HCT116 (cell line): ENCODE measurements at regions not wholly inside any gene's neighbourhood (a gene's known extent, or its start where the extent isn't known, plus 50 kb on each side); places are given as distances from the start of the nearest gene placed in this dataset.
A peak's percentile ranks its signal among the peaks of the same experiment; 100 is the strongest.

Source experiments
- ATAC-seq: fragments of 200-7000 bp; cut with Tn5 transposase; 2 replicates; pipeline ENCODE4 v1.9.1; 2020; ENCODE audit warnings: mild to moderate bottlenecking, moderate library complexity
- BruUV-seq: library from RNA; stranded (reverse); fragments of 400-500 nt; replicated peaks from 2 replicates; lab custom pipeline; 2021; lab: Mats Ljungman, UMichigan
- CTCF ChIA-PET: fragments of 300-600 bp; sonication (Branson Sonifier 250); formaldehyde crosslinking; loops from one replicate; lab custom pipeline; 2021; ENCODE audit warnings: antibody characterized with exemption; lab: Charles Lee
- POLR2A ChIA-PET: fragments of 300-600, 350-600 bp; sonication (Branson Sonifier 250); formaldehyde crosslinking; loops from one replicate; lab custom pipeline; 2021; ENCODE audit warnings: antibody characterized with exemption; lab: Charles Lee
- RAD21 ChIA-PET, 2 experiments: fragments of 300-600 bp; sonication (Branson Sonifier 250); formaldehyde crosslinking; loops; one replicate each; lab custom pipeline; 2023; ENCODE audit warnings: low total read pairs in 2 of 2; ENCODE audit not compliant: uncharacterized antibody in 2 of 2, unreplicated experiment in 2 of 2, low non-redundant PET in 1 of 2; lab: Charles Lee
- DNase-seq: peaks from one replicate; pipeline ENCODE4 v3.0.0-alpha.2; 2010; ENCODE audit warnings: low read depth, low spot score
- H2AFZ ChIP-seq: fragments of 200-600 bp; shearing (Covaris generic), sonication (generic); 2 replicates; pipeline ENCODE4 v1.6.1; 2017; ENCODE audit warnings: low read depth, mixed run types, mixed read lengths, antibody characterized with exemption, low read length; ENCODE audit not compliant: poor library complexity, severe bottlenecking
- H3K27ac ChIP-seq: 2 replicates; pipeline ENCODE4 v1.5.1; 2012; ENCODE audit warnings: low read depth, low read length
- H3K27me3 ChIP-seq: fragments of 200-600 bp; sonication (generic); 2 replicates; pipeline ENCODE4 v1.6.1; 2016; ENCODE audit warnings: mixed run types, low read length, mixed read lengths; ENCODE audit not compliant: insufficient read depth
- H3K36me3 ChIP-seq, 2 experiments: fragments of 200-500 bp in 1 of 2; fragments of 200-600 bp in 1 of 2; sonication (Bioruptor generic) in 1 of 2; sonication (generic) in 1 of 2; 2 replicates each; pipeline versions ENCODE4 v1.5.1 to v1.6.1; 2014 to 2016; ENCODE audit warnings: low read length in 2 of 2, inconsistent platforms in 1 of 2, mixed read lengths in 1 of 2, mixed run types in 1 of 2; ENCODE audit not compliant: insufficient read depth in 2 of 2, control insufficient read depth in 1 of 2
- H3K4me1 ChIP-seq, 2 experiments: fragments of 200-600 bp in 1 of 2; sonication (generic) in 1 of 2; 2 replicates each; pipeline versions ENCODE4 v1.5.1 to v1.6.1; 2012 to 2017; ENCODE audit warnings: low read length in 2 of 2, inconsistent platforms in 1 of 2, mild to moderate bottlenecking in 1 of 2, mixed read lengths in 1 of 2, mixed run types in 1 of 2, moderate library complexity in 1 of 2; ENCODE audit not compliant: insufficient read depth in 2 of 2, control insufficient read depth in 1 of 2
- H3K4me2 ChIP-seq: fragments of 200-600 bp; sonication (generic); 2 replicates; pipeline ENCODE4 v1.6.1; 2017; ENCODE audit warnings: mixed run types, low read length, mixed read lengths
- H3K4me3 ChIP-seq, 2 experiments: fragments of 200-600 bp in 1 of 2; sonication (generic) in 1 of 2; replicated peaks in 1 of 2; 2 replicates each; pipeline ENCODE4 v1.5.1; 2011 to 2016; ENCODE audit warnings: low read length in 2 of 2, control low read depth in 1 of 2, low read depth in 1 of 2, mild to moderate bottlenecking in 1 of 2, mixed read lengths in 1 of 2, mixed run types in 1 of 2
- H3K79me2 ChIP-seq: fragments of 200-600 bp; sonication (generic); 2 replicates; pipeline ENCODE4 v1.6.1; 2017; ENCODE audit warnings: mild to moderate bottlenecking, mixed run types, low read length, moderate library complexity, mixed read lengths; ENCODE audit not compliant: insufficient read depth
- H3K9ac ChIP-seq: fragments of 200-600 bp; sonication (generic); 2 replicates; pipeline ENCODE4 v1.6.1; 2016; ENCODE audit warnings: low read length, mixed read lengths
- H3K9me2 ChIP-seq: fragments of 200-600 bp; sonication (generic), shearing (Covaris generic); 2 replicates; pipeline ENCODE4 v1.6.1; 2017; ENCODE audit warnings: mixed run types, mild to moderate bottlenecking, moderate library complexity; ENCODE audit not compliant: insufficient read depth
- H3K9me3 ChIP-seq, 2 experiments: fragments of 200-500 bp in 1 of 2; fragments of 200-600 bp in 1 of 2; sonication (Bioruptor generic) in 1 of 2; sonication (generic) in 1 of 2; 2 replicates each; pipeline ENCODE4 v1.6.1; 2014 to 2017; ENCODE audit warnings: low read length in 2 of 2, mixed read lengths in 2 of 2, inconsistent platforms in 1 of 2, low read depth in 1 of 2, mild to moderate bottlenecking in 1 of 2, mixed run types in 1 of 2, moderate library complexity in 1 of 2; ENCODE audit not compliant: control insufficient read depth in 1 of 2, insufficient read depth in 1 of 2
- H4K20me1 ChIP-seq: fragments of 200-600 bp; sonication (generic), shearing (Covaris generic); 2 replicates; pipeline ENCODE4 v1.6.1; 2017; ENCODE audit warnings: mixed run types, mild to moderate bottlenecking, moderate library complexity; ENCODE audit not compliant: insufficient read depth
- EGR1 ChIP-seq: IDR thresholded peaks from 2 replicates; pipeline ENCODE4 v1.6.1; 2012; ENCODE audit warnings: low read depth
- ELF1 ChIP-seq: IDR thresholded peaks from 2 replicates; pipeline ENCODE4 v1.6.1; 2012; ENCODE audit warnings: low read depth, borderline replicate concordance
- EZH2 ChIP-seq: fragments of 200-600 bp; sonication (generic); IDR thresholded peaks from 2 replicates; pipeline ENCODE4 v1.6.1; 2017; ENCODE audit warnings: antibody characterized with exemption, mixed run types
- JUND ChIP-seq: IDR thresholded peaks from 2 replicates; pipeline ENCODE4 v1.6.1; 2012
- SIN3A ChIP-seq: IDR thresholded peaks from 2 replicates; pipeline ENCODE4 v1.6.1; 2012; ENCODE audit warnings: low read depth
- TCF7L2 ChIP-seq: IDR thresholded peaks from 2 replicates; pipeline ENCODE4 v1.7.0; 2011; ENCODE audit warnings: borderline replicate concordance, inconsistent platforms; ENCODE audit not compliant: insufficient read depth, insufficient read length; ENCODE audit errors: extremely low read depth
- ZFX ChIP-seq: fragments of 450-650 bp; IDR thresholded peaks from 2 replicates; pipeline ENCODE4 v1.6.1; 2017
- ZNF274 ChIP-seq: fragments of 200-500 bp; sonication (Bioruptor generic); IDR thresholded peaks from 2 replicates; pipeline ENCODE4 v1.6.1; 2014; ENCODE audit warnings: mild to moderate bottlenecking, low read depth, low read length, inconsistent platforms
- intact Hi-C: fragments of 100-400 bp; cut with micrococcal nuclease; formaldehyde crosslinking; loops from 2 replicates; pipeline ENCODE4 v1.10.0; 2022
- TF ChIP-seq, protein P1 (sequence below), 3 experiments: fragments of 200-600 bp in 1 of 3; sonication (generic) in 1 of 3; IDR thresholded peaks in 2 of 3; conservative IDR thresholded peaks in 1 of 3; 2 replicates each; pipeline ENCODE4 v1.5.1; 2012 to 2017; ENCODE audit warnings: low read depth in 2 of 3, low read length in 2 of 3, antibody characterized with exemption in 1 of 3, borderline replicate concordance in 1 of 3, control low read depth in 1 of 3, mild to moderate bottlenecking in 1 of 3, mixed read lengths in 1 of 3, mixed run types in 1 of 3, moderate library complexity in 1 of 3; ENCODE audit not compliant: insufficient read depth in 1 of 3
- TF ChIP-seq, protein P2 (sequence below): IDR thresholded peaks from 2 replicates; pipeline ENCODE4 v1.6.1; 2012

DNA sequence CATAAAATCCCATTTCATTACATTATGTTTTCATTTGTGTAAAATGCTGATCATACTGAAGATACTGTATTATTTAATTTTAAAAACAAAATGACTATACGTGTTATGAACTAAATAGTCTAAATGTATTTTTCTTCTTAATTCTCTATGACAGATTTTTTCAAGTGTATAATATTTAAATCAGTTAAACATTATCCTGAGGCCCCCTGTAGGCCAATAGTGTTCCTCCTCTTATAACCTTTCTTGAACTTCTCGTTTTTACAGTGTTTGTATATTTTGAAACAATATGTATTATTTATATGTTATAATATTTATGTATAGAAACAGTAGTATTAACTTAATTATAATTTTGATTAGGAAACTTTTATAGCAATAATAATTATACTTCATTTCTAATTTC, 151.1 kb upstream of the CHORDC1 start:
- Histone ChIP-seq H3K9ac (no peak overlapping the region), H3K79me2 (no peaks in the 10 kb centered on the region), H3K36me3 (no peaks in the 10 kb centered on the region), H4K20me1 (no peaks in the 10 kb centered on the region), H3K27ac (no peak overlapping the region), H3K4me1 (no peaks in the 10 kb centered on the region), H3K4me2 (no peak overlapping the region), H3K27me3 (no peaks in the 10 kb centered on the region)
- no TSS peak for BruUV-seq
- RAD21 ChIA-PET: no interaction called here
- intact Hi-C loops: no loop called here
- CTCF ChIA-PET: no interaction called here
- no peak for TF ChIP-seq ZFX
- TF ChIP-seq, protein P1, sequence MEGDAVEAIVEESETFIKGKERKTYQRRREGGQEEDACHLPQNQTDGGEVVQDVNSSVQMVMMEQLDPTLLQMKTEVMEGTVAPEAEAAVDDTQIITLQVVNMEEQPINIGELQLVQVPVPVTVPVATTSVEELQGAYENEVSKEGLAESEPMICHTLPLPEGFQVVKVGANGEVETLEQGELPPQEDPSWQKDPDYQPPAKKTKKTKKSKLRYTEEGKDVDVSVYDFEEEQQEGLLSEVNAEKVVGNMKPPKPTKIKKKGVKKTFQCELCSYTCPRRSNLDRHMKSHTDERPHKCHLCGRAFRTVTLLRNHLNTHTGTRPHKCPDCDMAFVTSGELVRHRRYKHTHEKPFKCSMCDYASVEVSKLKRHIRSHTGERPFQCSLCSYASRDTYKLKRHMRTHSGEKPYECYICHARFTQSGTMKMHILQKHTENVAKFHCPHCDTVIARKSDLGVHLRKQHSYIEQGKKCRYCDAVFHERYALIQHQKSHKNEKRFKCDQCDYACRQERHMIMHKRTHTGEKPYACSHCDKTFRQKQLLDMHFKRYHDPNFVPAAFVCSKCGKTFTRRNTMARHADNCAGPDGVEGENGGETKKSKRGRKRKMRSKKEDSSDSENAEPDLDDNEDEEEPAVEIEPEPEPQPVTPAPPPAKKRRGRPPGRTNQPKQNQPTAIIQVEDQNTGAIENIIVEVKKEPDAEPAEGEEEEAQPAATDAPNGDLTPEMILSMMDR (IDR thresholded peaks at IDR 0.05 in 2 of 3, conservative IDR thresholded peaks at IDR 0.05 in 1 of 3; ENCODE audit: borderline replicate concordance in 1 of 3, insufficient read depth in 1 of 3, low read depth in 2 of 3, low read length in 2 of 3): 0 out of 6 replicates have a peak, but pooled peaks of 1 of the 3 experiments have one; percentile 3
- TF ChIP-seq, protein P2, sequence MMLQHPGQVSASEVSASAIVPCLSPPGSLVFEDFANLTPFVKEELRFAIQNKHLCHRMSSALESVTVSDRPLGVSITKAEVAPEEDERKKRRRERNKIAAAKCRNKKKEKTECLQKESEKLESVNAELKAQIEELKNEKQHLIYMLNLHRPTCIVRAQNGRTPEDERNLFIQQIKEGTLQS: no peak
- TF ChIP-seq, all 23 proteins: peak for 1
- Histone ChIP-seq H3K9me3 (no peaks in the 10 kb centered on the region), H2AFZ (no peak overlapping the region), H3K9me2 (no peaks in the 10 kb centered on the region), H3K4me3 (no peak overlapping the region)
- DNase-seq (no peak), ATAC-seq (no peak)
- POLR2A ChIA-PET: no interaction called here

DNA sequence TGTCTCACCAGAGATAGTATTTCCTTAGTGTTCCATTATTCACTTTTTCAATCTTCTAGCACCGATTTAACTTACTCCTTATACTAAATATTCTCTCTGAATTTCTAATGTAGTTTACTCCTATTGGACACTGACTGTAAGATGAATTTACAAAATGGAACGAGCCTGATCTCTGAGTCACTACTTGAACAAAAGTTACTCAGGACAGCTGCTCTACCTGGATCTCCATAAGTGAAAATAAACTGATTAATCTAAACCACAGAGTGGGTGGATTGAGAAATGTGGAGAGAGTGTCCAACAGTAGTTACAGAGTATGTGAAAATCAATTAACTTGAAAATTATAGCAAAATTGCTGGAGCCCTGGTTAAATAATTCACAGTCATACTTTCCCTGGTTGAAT, 141.7 kb upstream of the CHORDC1 start:
- Histone ChIP-seq H2AFZ (no peak overlapping the region), H3K4me1 (no peaks in the 10 kb centered on the region), H3K36me3 (no peaks in the 10 kb centered on the region), H4K20me1 (no peaks in the 10 kb centered on the region), H3K4me3 (no peak overlapping the region), H3K9me2 (no peaks in the 10 kb centered on the region), H3K27me3 (no peaks in the 10 kb centered on the region; the same call in 1 of the 2 replicates), H3K79me2 (no peaks in the 10 kb centered on the region), H3K9ac (no peak overlapping the region), H3K9me3 (no peaks in the 10 kb centered on the region), H3K27ac (no peak overlapping the region), H3K4me2 (no peak overlapping the region)
- intact Hi-C loops: no loop called here
- BruUV-seq: no TSS peak
- ChIA-PET RAD21 (no interaction called here), POLR2A (no interaction called here), CTCF (no interaction called here)
- no peak for ATAC-seq
- no peak for DNase-seq
- TF ChIP-seq ELF1: no peak
- no peak for TF ChIP-seq SIN3A
- TF ChIP-seq TCF7L2: no peak
- TF ChIP-seq JUND: no peak
- TF ChIP-seq ZNF274: no peak
- no peak for TF ChIP-seq EZH2
- TF ChIP-seq EGR1: no peak
